Activated CD8-positive, alpha-beta memory T cell treated with anti-CD3 and anti-CD28 coated beads, Interleukin-2, amount 50 U/mL, for 48 hours (primary cell): ENCODE measurements at regions not wholly inside any gene's neighbourhood (a gene's known extent, or its start where the extent isn't known, plus 50 kb on each side); places are given as distances from the start of the nearest gene placed in this dataset.
"Not testable (repeated sequence)": the region's sequence is repeated elsewhere in the genome, so short reads cannot be mapped to it uniquely, and the experiment has no call there.

Experiments used
- DNase-seq: peaks from one replicate; pipeline ENCODE4 v3.0.0-alpha.2; 2020

GRCh38 chr4:126761947-126762662, 870.7 kb upstream of the INTU start:
- DNase-seq, result no peak

- no peak for DNase-seq
Observed at GRCh38 chr4:126762663-126763247, 870.0 kb upstream of the INTU start.

GRCh38 chr4:126766241-126766640, 866.5 kb upstream of the INTU start:
- no peak for DNase-seq

- no peak for DNase-seq
Observed at GRCh38 chr4:126768338-126768737, 864.4 kb upstream of the INTU start.

GRCh38 chr4:126770811-126771553, 861.8 kb upstream of the INTU start:
- DNase-seq, result not testable (repeated sequence)

GRCh38 chr4:126771618-126772017, 861.1 kb upstream of the INTU start:
- DNase-seq, result not testable (repeated sequence)

GRCh38 chr4:126772662-126773061, 860.1 kb upstream of the INTU start:
- DNase-seq, result no peak

- DNase-seq, result no peak
Observed at GRCh38 chr4:126775485-126776106, 857.2 kb upstream of the INTU start.

- DNase-seq, result no peak
Observed at GRCh38 chr4:126776361-126776760, 856.4 kb upstream of the INTU start.

- no peak for DNase-seq
Observed at GRCh38 chr4:126777649-126778048, 855.1 kb upstream of the INTU start.

- no peak for DNase-seq
Observed at GRCh38 chr4:126778348-126778747, 854.4 kb upstream of the INTU start.

GRCh38 chr4:126779001-126779400, 853.8 kb upstream of the INTU start:
- DNase-seq, result no peak

- DNase-seq, result no peak
Observed at GRCh38 chr4:126779436-126780166, 853.2 kb upstream of the INTU start.

- no peak for DNase-seq
Observed at GRCh38 chr4:126783191-126783590, 849.6 kb upstream of the INTU start.

- no peak for DNase-seq
Observed at GRCh38 chr4:126784966-126785580, 847.7 kb upstream of the INTU start.

- DNase-seq, result no peak
Observed at GRCh38 chr4:126790633-126791032, 842.1 kb upstream of the INTU start.

- DNase-seq, result no peak
Observed at GRCh38 chr4:126794363-126794762, 838.4 kb upstream of the INTU start.

- DNase-seq, result no peak
Observed at GRCh38 chr4:126798214-126798613, 834.5 kb upstream of the INTU start.

GRCh38 chr4:126799416-126799815, 833.3 kb upstream of the INTU start:
- no peak for DNase-seq

- no peak for DNase-seq
Observed at GRCh38 chr4:126799971-126800574, 832.7 kb upstream of the INTU start.

- no peak for DNase-seq
Observed at GRCh38 chr4:126800575-126801141, 832.1 kb upstream of the INTU start.

GRCh38 chr4:126807132-126807531, 825.6 kb upstream of the INTU start:
- no peak for DNase-seq
